HepG2 (cell line): ENCODE measurements at regions not wholly inside any gene's neighbourhood (a gene's known extent, or its start where the extent isn't known, plus 50 kb on each side); places are given as distances from the start of the nearest gene placed in this dataset.

Experiments used
- ATAC-seq: fragments of 200-7000 bp; cut with Tn5 transposase; 3 replicates; pipeline ENCODE4 v1.9.1; 2020; ENCODE audit warnings: mild to moderate bottlenecking, moderate library complexity
- BruUV-seq: library from RNA; stranded (reverse); fragments of 400-500 nt; replicated peaks from 2 replicates; lab custom pipeline; 2021; lab: Mats Ljungman, UMichigan
- CTCF ChIA-PET: fragments of 300-600 bp; formaldehyde crosslinking; extraction: SDS; loops from one replicate; lab custom pipeline; 2021; ENCODE audit warnings: low total read pairs, inconsistent platforms, low intra/inter-chr PET ratio; lab: Yijun Ruan, JAX
- POLR2A ChIA-PET: fragments of 350-600 bp; sonication (Branson Sonifier 250); formaldehyde crosslinking; loops from one replicate; lab custom pipeline; 2020; ENCODE audit warnings: antibody characterized with exemption, inconsistent platforms; lab: Yijun Ruan, JAX
- DNase-seq: peaks from one replicate; pipeline ENCODE4 v3.0.0-alpha.2; 2015; ENCODE audit warnings: low spot score
- FAIRE-seq: peaks from 3 replicates; lab custom pipeline; 2011; peaks lifted over from hg19 to GRCh38; lab: Jason Lieb, UNC
- H2AFZ ChIP-seq: one replicate; pipeline ENCODE4 v1.6.1; 2011; ENCODE audit warnings: low read length, inconsistent platforms
- H3K27ac ChIP-seq: fragments of 300-600 bp; 3 replicates; pipeline ENCODE4 v1.8.0; 2011; ENCODE audit warnings: mixed run types, mild to moderate bottlenecking, mixed read lengths, low read length, inconsistent platforms; ENCODE audit not compliant: insufficient read depth; ENCODE audit errors: extremely low read length
- H3K27me3 ChIP-seq, 2 experiments: fragments of 200-600 bp in 1 of 2; 2 replicates in 1 of 2; 3 replicates in 1 of 2; pipeline versions ENCODE4 v1.6.0 to v1.8.0; 2011; ENCODE audit warnings: low read length in 2 of 2, mild to moderate bottlenecking in 2 of 2, moderate library complexity in 2 of 2, inconsistent platforms in 1 of 2; ENCODE audit not compliant: insufficient read depth in 2 of 2, control insufficient read depth in 1 of 2
- H3K36me3 ChIP-seq, 2 experiments: fragments of 200-600 bp in 1 of 2; replicated peaks in 1 of 2; 2 replicates in 1 of 2; 3 replicates in 1 of 2; pipeline versions ENCODE4 v1.5.1 to v1.8.0; 2011; ENCODE audit warnings: low read length in 2 of 2, inconsistent platforms in 1 of 2; ENCODE audit not compliant: insufficient read depth in 2 of 2, control insufficient read depth in 1 of 2
- H3K4me1 ChIP-seq: 2 replicates; pipeline ENCODE4 v1.5.1; 2012; ENCODE audit warnings: low read length, inconsistent platforms; ENCODE audit not compliant: insufficient read depth
- H3K4me2 ChIP-seq: 2 replicates; pipeline ENCODE4 v1.6.0; 2011; ENCODE audit warnings: low read depth, low read length, inconsistent platforms
- H3K4me3 ChIP-seq, 3 experiments: fragments of 200-600 bp in 1 of 3; sonication (generic), shearing (Covaris generic) in 1 of 3; replicated peaks in 1 of 3; 2 replicates each; pipeline ENCODE4 v1.5.1; 2011 to 2016; ENCODE audit warnings: low read length in 3 of 3, inconsistent platforms in 2 of 3, low read depth in 2 of 3, mild to moderate bottlenecking in 2 of 3, control low read depth in 1 of 3, mixed read lengths in 1 of 3; ENCODE audit not compliant: insufficient read depth in 1 of 3
- H3K79me2 ChIP-seq: one replicate; pipeline ENCODE4 v1.6.1; 2011; ENCODE audit warnings: low read length, inconsistent platforms; ENCODE audit not compliant: insufficient read depth
- H3K9ac ChIP-seq: 2 replicates; pipeline ENCODE4 v1.6.0; 2011; ENCODE audit warnings: mild to moderate bottlenecking, low read depth, low read length, inconsistent platforms; ENCODE audit not compliant: insufficient read depth
- H3K9me3 ChIP-seq: 2 replicates; pipeline ENCODE4 v1.5.1; 2012; ENCODE audit warnings: mild to moderate bottlenecking, low read length
- H4K20me1 ChIP-seq: 2 replicates; pipeline ENCODE4 v1.6.0; 2011; ENCODE audit warnings: inconsistent platforms, mild to moderate bottlenecking, low read length, moderate library complexity; ENCODE audit not compliant: insufficient read depth
- CCDC6 ChIP-seq: sonication (generic); formaldehyde crosslinking; IDR thresholded peaks from 2 replicates; pipeline ENCODE4 v1.8.1; 2022; ENCODE audit warnings: mild to moderate bottlenecking, missing genetic modification reagents, moderate library complexity
- HMGXB3 ChIP-seq: sonication (generic); formaldehyde crosslinking; IDR thresholded peaks from 2 replicates; pipeline ENCODE4 v1.4.0; 2020; ENCODE audit warnings: missing genetic modification reagents, borderline replicate concordance
- TBX2 ChIP-seq: sonication (generic); formaldehyde crosslinking; IDR thresholded peaks from 2 replicates; pipeline ENCODE4 v1.5.0; 2020; ENCODE audit warnings: missing genetic modification reagents, mild to moderate bottlenecking, borderline replicate concordance
- ZBTB25 ChIP-seq: IDR thresholded peaks from 2 replicates; pipeline ENCODE4 v1.6.1; 2018; ENCODE audit warnings: missing genetic modification reagents
- ZNF207 ChIP-seq: fragments of 450-650 bp; IDR thresholded peaks from 2 replicates; pipeline ENCODE4 v1.6.1; 2016; ENCODE audit warnings: antibody characterized with exemption, borderline replicate concordance
- WGBS: methylation state at CpG from one replicate; pipeline ENCODE4 v1.1.6; 2017; ENCODE audit warnings: low lambda C conversion rate; 5-methylcytosine and 5-hydroxymethylcytosine counted together
- in situ Hi-C: cut with HindIII; loops from 2 replicates; pipeline ENCODE4 v1.10.0; 2017; ENCODE audit warnings: low pct_unique_long_range_greater_than_20kb; ENCODE audit not compliant: extremely low pct_ligation_motif_present
- intact Hi-C: fragments of 100-400 bp; cut with micrococcal nuclease; formaldehyde crosslinking; loops from one replicate; pipeline ENCODE4 v1.10.0; 2022; ENCODE audit not compliant: unreplicated experiment

GRCh38 chr3:184443364-184443763 is 63.5 kb downstream of the CHRD start:
- Histone ChIP-seq H3K9ac (no peak overlapping the region), H3K36me3 (no peaks in the 10 kb centered on the region), H2AFZ (no peak overlapping the region), H4K20me1 (no peaks in the 10 kb centered on the region), H3K27me3 (no peaks in the 10 kb centered on the region), H3K4me2 (no peak overlapping the region), H3K79me2 (no peaks in the 10 kb centered on the region), H3K4me3 (no peak overlapping the region), H3K4me1 (peaks cover 6% of the 10 kb centered on the region; the same call in 1 of the 2 replicates), H3K9me3 (no peaks in the 10 kb centered on the region), H3K27ac (no peak overlapping the region)
- ATAC-seq = no peak
- CTCF ChIA-PET = no interaction called here
- in situ Hi-C loops = no loop called here
- POLR2A ChIA-PET = no interaction called here
- intact Hi-C loops = no loop called here
- FAIRE-seq = no peak
- TF ChIP-seq ZNF207 (no peak), CCDC6 (no peak), HMGXB3 (CRISPR knock-in tag) (no peak), ZBTB25 (CRISPR knock-in tag) (no peak), TBX2 (CRISPR knock-in tag) (no peak)
- no peak for DNase-seq
- no TSS peak for BruUV-seq
- 73% methylated on average over 8 of the region's 8 CpGs for WGBS
